HG03354 (cell line): ENCODE measurements at regions not wholly inside any gene's neighbourhood (a gene's known extent, or its start where the extent isn't known, plus 50 kb on each side); places are given as distances from the start of the nearest gene placed in this dataset.
"Not testable (repeated sequence)": the region's sequence is repeated elsewhere in the genome, so short reads cannot be mapped to it uniquely, and the experiment has no call there.

Experiments used
- ATAC-seq: cut with Tn5 transposase; IDR thresholded peaks from one replicate; pipeline ENCODE4 v1.9.1; 2021; ENCODE audit warnings: mild to moderate bottlenecking; ENCODE audit not compliant: unreplicated experiment, poor library complexity, severe bottlenecking

GRCh38 chr7:155939350-155939749 is 127.1 kb upstream of the SHH start:
- ATAC-seq: no peak

- no peak for ATAC-seq
These were observed 125.9 kb upstream of the SHH start for GRCh38 chr7:155938129-155938528.

DNA sequence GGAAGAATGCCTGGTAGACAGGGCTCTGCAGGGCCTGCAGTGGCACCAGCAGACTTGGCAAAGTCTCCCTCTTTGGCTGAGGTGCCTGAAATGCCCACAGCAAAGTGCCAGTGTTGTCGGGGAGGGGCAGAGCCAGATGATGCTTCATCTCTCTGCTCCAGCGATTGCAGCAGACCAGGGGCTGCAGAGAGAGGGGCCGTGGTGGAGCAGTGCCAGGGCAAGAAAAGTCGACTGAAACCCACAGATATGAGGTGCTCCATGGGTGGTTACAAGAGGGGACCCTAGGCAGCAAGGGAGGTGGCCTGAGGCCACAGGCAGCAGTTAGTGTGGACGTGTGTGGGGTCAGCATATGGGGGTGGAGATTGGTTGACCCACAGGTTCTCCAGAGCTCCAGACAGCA is 123.5 kb upstream of the SHH start:
- no peak for ATAC-seq

DNA sequence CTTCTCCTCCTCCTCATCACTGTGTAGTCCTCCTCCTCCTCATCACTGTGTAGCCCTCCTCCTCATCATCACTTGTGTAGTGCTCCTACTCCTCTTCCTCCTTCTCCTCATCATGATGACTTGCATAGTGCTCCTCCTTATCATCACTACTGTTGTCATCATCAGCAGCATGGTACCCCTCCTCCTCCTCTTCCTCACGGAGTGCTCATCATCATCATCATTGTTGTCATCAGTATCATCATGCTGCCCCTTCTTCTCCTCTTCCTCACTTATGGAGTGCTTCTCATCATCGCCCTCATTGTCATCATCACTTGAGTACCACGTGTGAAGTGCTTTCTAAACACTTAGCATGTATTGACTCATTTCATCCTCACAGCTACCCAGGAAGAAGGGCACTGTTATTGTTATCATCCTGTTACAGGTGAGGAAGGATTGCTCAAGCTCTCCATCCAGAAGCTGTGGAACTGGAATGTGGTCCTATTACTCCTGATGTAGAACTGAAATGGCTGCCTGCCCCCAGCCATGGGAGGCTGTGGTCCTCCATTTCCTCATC is 122.8 kb upstream of the SHH start:
- ATAC-seq: no peak

DNA sequence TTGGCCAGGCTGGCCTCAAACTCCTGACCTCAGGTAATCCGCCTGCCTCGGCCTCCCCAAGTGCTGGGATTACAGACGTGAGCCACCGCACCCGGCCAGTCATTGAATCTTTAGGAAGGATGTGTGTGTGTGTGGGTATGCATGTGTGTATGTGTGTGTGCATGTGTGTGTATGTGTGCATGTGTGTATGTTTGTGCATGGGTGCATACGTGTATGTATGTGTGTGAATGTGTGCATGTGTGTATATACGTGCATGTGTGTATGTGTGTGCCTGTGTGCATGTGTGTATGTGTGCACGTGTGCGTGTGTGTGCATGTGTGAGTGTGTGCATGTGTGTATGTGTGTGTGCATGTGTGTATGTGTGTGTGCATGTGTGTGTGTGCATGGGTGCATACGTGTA is 120.1 kb upstream of the SHH start:
- not testable (repeated sequence) for ATAC-seq

- no peak for ATAC-seq
These were observed 119.3 kb upstream of the SHH start for GRCh38 chr7:155931396-155932085.

DNA sequence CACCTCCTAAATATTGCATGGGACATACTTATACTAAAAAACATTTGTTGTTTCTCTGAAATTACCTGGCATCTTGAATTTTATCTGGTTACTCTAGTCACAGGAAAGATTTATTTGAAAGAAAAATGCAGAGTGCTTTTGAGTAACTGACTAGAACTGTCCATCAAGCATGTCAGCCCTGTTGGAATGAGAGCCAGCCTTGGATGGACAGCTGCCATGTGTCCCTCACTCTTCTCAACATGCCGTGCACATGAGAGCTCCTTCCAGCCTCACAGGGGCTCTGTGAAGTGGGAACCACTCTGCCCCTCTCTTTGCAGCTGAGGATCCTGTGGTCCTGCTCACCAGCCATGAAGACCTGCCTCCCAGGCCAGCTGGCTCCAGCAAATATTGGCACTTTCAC is 118.3 kb upstream of the SHH start:
- ATAC-seq: no peak

DNA sequence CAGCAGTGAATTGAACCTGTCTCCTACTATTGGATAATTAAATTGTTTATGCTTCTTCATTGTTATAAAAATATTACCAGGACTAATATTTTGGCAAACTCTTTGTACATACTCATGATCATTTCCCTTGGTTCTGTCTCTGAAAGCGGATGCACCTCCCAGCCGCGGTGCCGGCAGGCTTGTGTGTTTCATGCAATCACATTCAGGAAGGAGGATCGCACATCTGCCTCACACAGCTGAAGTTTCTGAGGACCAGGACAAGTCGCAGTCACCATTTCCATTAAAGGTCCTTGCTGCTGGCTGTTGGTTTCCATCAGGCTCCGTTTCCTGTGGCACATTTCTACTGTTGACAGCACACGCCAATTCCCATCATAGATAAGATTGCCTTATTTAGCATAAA is 117.8 kb upstream of the SHH start:
- no peak for ATAC-seq

- ATAC-seq: no peak
These were observed 116.3 kb upstream of the SHH start for GRCh38 chr7:155928583-155928982.

- ATAC-seq: no peak
These were observed 115.6 kb upstream of the SHH start for GRCh38 chr7:155927905-155928304.

GRCh38 chr7:155925682-155926081 is 113.4 kb upstream of the SHH start:
- no peak for ATAC-seq

DNA sequence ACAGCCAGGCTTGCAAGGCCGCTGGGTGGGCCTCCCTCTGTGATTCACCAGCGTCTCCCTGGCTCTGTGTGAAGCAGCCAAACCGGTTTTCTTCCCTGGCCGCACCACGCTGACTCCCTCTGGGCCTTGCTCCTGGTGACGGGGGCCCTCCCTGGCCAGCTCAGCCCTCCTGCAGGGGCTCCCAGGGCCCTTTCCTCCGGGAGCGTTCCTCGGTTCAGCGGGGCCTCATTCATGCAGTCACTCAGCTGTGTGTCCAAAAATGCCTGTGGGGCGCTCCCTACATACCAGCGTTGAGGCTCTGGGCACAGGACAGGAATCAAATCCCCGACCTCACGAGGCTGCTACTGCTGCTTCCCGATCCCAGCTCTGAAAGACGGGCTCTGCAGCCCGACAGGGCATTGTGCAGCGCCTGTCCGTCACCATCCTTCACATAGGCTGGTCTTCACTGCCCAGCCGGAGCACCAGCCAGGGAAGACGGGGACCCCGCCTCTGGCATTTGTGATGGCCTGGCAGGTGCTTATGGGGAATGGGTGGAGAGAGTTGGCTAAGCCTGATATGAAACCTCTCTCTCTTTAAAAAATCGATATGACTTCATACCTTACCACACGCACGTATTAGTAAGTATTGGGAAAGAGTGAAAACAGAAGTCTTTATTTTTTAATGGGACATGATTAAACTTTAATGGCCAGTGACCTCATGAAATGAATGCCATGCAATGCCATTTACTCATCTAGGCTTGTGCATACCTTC is 110.0 kb upstream of the SHH start:
- ATAC-seq: no peak

DNA sequence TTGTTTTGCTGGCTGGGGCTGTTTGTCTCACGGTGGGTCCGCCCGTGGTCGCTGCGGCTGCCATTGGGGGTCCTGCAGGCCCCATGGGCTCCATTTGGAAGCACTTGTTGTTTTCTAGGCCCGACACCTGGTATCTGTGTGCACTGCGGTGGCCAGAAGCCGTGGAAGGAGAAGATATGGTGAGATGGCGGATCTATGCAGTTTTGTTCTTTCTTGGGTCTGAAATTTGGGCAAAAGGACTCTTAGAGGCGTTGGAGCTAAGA is 109.5 kb upstream of the SHH start:
- ATAC-seq: no peak

DNA sequence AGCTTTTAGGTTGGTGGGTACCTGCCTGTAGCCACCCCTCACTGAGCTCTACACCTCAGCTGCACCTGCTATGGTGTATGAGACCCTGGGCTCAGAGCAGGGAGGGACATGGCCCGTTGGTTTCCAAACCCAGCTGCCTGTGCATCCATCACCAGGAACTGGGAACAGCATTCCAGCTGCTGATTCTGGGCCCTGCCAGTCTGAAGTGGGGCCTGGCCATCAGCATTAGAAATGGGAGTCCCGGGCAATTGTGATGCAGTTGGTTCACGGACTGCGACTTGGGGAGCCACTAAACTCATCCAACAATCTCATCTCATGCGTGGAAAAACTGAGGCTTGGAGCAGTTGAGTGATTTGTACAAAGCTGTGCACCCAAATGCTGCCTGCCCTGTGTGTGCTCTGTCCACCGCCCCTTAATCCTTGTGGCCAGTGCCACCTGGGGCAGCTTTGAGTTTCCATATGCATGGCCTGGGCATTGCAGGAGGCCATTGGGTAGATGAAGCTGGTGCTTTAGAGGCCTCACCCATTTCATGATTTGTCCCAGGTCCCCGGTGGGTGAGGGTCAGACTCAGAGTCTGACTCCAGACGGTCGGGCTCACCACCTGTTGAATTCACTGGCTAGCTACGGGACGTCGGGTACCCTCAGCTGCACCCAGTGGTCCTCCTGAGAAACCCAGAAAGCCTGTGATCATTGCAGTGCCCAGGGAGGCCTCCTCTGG is 109.0 kb upstream of the SHH start:
- no peak for ATAC-seq

- ATAC-seq: no peak
These were observed 107.8 kb upstream of the SHH start for GRCh38 chr7:155920068-155920461.

- no peak for ATAC-seq
These were observed 107.3 kb upstream of the SHH start for GRCh38 chr7:155919391-155920067.

- ATAC-seq: no peak
These were observed 106.6 kb upstream of the SHH start for GRCh38 chr7:155918720-155919390.

DNA sequence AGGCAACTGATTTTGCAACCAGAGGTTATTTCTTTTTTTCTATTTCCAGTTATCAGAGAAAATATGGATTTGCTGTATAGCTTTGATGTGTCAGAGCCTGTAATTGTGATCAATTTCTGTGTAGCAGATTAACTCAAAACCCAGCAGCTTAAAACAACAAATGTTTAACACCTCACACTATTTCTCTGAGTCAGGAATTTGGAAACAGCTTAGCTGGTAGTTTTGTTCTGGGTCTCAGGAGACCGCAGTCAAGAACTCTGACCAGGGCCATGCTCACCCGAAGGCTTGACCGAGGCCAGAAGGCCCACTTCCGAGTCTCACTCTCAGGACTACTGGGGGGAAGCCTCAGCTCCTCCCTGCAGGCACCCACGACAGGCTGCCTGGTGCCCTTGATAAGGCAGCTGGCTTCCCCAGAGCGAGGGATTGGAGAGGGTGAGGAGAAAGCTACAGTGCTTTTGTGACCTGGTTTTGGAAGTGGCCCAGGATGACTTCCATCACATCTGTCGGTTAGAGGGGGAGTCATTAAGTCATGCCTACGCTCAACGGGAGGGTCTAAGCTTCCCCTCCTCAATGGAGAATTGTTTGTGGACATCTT is 105.7 kb upstream of the SHH start:
- no peak for ATAC-seq

DNA sequence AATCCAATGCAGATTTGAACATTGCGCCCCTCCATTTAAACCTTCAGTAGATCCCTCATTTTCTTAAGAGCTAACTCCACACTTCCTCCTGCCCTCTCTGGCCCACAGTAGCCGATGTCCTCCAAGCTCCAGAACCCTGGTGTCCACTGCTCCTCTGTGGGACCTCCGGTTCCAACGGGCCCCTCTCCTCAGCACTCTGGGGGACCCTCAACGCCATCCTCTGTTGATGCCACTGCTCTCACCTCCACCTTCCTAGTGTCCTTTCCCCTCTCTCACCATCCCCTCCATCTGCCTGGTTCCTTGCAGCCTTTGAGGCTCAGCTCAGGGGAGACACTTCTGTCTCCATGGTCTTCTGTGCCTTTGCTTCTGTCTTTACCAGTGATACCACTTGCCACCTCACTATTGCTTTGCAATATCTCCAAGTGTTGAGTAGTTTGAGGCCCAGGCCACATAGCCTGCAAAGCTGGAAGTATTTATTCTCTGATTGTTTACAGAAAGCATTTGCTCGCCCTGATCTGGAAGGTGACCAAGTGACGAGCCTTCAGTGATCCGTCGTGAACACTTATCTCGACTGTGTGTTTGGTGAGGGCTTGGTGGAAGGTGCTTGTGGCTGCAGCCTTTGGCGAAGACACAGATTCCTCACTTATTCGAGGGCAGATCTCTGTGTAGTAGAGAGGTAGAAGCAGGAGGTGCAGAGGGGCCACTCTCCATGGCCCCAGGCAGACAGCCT is 104.8 kb upstream of the SHH start:
- ATAC-seq: no peak
